ENCODE measurements at regions not wholly inside any gene's neighbourhood (a gene's known extent, or its start where the extent isn't known, plus 50 kb on each side); places are given as distances from the start of the nearest gene placed in this dataset.
A peak's percentile ranks its signal among the peaks of the same experiment; 100 is the strongest.

DNA sequence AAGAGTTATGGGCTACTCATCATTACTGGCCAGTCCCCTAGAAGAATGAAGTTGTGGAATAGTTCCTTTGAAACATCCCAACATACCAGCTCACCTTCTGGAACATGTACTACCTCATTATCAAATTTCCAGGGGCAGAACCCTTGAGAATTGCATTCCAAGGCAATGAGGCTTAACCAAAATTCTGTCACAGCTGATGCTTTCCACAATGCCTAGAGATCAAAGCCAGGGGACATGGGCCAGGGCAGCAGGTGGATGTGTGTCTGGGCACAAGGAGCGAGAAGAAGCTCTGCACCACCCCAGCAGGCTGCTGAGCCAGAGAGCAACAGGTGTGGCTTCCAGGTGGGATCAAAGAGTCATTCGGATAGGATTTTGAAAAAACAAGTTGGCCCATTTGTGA, 362.1 kb downstream of the EFNB2 start:
- no peak for DNase-seq (ENCODE audit: low spot score)

DNA sequence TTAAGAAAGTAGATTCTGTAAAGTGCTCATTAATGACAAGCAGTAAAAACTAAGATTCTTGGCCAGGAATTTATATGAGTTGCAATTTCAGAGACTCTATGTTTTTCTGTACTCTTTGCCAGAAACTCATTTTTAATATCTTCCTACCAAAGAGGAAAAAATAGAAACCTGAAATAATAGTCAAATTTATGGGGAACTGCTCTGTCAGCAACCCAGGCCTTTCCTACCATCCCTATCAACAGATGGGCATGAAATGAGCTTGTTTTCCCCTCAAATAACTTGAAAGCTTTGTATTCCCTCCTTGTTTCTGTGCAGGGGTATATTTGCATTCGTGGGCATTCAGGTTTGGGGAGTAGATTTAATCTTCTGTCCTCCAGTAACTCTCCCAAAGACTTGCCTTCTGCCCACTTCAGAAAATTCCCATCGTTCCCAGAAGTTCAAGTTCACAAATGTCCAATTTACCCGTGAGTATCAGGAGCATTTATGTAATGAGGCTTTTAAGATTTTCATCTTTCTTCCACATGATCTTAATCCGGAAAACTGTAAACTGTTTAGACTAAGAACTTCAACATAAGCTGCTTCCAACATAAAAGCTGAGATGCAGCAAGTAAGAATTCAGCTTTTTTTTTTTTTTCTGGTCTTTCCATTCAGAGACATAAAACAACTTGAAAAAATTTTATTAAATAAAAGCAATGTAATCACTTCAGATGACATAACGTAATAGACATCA, 363.1 kb downstream of the EFNB2 start:
- DNase-seq (ENCODE audit: low spot score): no peak

DNA sequence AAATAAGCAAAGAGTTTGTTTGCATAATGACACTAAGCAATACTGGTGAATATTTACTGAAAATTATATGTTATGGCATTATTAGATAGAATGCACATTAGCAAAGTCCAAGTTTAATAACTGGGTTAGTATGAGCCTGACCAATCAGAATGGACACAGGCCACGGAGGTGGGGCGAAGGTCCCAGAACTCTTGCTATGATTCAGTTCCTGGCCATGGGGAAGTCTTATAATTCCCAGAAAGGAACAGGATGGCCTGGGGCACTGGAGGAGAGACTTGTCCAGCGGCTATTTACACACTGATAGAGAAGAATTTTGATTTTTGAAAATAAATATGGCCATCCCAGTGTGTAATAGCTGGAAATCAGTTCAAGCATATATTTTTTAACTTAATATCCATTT, 372.0 kb downstream of the EFNB2 start:
- DNase-seq (ENCODE audit: low spot score): no peak

DNA sequence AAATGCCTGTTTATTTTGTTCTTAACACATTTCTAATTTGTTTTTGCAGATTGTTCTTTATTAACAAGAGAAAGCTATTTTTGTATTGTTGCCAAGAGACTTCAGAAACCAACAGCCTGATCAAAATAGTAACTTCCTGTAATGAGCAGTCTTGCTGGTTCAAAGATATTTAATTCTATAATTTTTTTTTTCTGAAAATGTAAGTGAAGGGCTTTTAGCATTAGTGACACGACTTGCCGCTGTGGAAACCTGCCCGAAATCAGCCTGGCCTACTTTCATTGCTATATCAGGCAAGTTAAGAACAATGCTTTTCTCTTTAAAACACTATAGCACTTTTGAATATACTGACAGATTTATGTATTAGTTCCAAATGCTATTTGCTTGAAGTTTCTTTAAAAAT, 374.3 kb downstream of the EFNB2 start:
- DNase-seq (ENCODE audit: low spot score): no peak

DNA sequence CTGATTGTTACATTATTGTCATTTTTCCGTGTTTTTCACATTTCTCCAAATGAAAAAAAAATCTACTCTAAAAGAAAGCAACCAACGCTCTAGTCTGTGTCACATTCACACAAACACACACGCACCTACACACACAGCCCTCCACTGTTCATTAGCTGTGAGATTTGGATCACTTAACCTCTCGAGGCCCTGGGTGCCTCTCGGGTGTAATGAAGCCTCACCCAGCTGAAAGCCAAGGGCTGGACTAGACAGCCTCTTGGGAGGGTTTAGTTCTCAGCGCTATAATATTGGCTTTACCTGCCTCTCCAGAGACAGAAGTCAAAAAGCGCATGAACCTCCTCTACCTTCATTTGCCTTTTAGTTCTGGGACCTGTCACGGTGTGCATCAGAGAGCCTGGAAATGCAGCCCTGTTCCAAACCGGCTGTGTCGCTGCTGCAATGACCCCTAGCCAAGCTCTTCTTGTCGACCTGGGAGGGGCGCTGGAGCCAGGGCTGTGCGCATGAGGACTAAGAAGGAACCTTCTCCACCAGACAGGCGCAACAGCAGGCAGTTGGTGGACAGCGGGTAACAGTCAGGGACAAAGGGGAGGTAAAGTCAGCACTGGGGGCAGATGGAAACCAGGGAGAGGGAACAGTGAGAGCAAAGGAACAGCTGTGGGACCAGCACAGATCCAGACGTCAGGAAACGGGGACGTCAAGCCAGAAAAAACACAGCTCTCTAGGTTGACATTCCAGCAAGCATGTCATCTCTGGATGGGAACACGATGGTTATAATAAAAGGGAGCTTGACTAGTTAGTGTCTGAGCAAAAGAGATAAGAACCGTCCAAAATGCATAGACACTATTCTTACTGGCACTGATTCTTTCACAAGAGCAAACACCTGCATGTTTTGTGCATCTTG, 375.9 kb downstream of the EFNB2 start:
- DNase-seq (ENCODE audit: low spot score): no peak

DNA sequence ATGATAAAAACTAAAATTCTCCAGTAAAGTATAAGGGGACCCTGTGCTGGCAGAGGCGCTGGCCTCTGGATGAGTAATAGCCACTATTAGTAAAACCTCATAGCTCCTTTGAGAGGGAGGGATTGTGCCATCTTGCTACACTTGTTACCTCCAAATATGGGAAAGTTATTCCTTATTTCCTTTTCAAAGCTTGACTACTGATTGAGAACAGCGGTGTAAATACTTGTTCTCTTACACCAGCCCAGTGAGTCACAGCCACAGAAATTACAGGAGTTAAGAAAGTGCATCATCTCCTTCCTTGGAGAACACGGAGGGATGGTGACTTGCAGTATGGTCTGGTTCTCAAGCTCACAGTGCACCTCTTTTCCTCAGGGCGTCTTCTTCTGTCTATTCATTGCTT, 379.0 kb downstream of the EFNB2 start:
- peak; percentile 87 for DNase-seq (ENCODE audit: low spot score)

DNA sequence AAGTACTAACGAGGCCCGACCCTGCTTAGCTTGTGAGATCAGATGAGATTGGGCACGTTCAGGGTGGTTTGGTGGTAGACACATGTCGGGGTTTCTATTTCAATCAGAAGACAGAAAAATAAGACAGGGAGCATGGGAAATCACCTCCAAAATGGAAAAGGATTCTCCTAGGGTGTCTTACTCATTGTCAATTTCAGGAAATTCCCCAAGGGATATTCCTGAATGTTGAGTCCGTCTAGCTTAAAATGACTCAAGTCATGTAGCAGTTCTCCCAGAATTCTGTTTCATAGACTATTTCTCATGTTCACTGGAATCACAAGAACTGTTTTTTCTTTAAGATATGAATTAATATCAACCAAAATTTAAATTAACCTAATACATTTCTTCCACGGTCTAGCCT, 380.1 kb downstream of the EFNB2 start:
- DNase-seq (ENCODE audit: low spot score): peak; percentile 20

DNA sequence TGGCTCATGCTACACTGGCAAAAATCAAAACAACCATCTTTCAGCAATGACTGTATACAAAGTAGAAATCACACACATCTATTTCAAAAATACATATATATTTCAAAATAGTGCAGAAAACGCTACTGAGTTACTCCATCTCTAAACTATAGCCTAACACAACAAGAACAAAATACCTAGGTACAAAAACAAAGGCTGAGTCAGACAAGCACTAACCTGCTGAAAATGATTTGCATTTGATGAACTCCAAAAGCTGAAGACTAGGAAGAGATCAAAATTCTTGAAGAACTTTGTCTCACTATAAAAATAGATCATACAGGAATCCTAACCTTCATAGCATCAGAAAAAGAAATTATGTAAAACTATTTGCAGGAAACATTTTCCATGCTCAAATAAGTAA, 381.6 kb downstream of the EFNB2 start:
- DNase-seq (ENCODE audit: low spot score): no peak

DNA sequence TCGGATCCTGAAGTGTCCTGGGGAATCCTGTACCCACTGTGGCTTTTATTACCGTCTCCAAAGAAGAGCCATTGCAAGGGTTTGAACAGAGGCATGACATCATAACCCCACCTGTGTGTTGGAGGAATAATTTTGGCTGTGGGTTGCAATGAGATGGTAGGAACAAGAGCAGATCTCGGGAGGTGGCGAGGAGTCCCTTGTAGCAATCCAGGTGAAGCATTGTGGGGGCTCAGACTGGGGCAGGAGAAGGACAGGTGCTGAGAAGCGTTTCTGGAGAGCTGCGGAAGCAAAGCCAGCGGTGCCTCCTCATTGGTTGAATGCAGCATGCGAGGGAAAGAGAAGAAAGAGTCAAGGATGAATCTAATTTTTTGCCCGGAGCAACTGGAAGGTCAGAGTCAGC, 382.4 kb downstream of the EFNB2 start:
- DNase-seq (ENCODE audit: low spot score): no peak

DNA sequence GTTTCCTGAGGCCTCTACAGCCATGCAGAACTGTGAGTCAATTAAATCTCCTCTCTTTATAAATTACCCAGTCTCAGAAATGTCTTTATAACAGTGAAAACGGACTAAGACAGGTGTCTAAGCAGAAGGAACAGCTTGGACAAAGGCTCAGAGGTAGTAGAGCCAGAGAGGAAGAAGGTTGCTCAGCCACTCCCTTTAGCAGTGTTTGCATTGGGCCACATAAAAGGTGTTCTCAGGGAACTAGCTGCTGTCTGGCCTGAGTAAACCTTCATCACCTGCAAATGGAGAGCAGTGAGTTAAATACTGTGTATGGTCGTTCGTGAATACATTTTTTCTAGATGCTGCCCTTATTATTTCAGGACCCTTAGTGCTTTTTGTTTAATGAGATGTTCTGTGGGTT, 383.4 kb downstream of the EFNB2 start:
- no peak for DNase-seq (ENCODE audit: low spot score)

DNA sequence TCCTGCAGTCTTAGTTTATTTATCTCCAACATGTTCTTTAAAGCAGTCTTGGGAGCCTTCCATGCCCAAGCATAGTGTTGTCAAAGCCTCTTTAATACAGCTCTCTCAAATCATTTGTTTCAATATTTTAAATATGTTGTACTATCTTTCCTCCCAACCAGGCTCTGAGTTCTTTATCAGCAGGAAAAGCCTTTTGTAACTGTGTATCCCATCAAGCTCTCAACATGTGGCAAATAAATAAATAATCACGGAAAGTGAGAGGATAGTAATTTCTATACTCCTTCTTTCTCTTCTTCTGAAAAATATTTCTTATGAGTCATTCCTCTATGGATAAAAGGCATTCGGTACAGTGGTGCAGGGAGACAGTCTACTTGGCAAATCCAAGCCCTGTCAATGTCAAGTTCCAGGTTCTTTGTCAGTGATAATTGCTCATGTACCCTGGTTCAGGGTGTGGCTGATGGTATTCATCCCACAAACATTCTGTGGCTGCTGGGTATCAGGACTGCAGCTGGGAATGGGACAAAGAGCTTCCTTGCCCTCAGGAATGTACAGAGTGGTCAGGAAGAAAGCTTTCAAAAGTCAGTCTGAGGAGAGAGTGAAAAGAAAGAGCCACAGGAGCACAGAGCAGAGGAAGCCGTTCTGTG, 384.3 kb downstream of the EFNB2 start:
- DNase-seq (ENCODE audit: low spot score): peak; percentile 91

DNA sequence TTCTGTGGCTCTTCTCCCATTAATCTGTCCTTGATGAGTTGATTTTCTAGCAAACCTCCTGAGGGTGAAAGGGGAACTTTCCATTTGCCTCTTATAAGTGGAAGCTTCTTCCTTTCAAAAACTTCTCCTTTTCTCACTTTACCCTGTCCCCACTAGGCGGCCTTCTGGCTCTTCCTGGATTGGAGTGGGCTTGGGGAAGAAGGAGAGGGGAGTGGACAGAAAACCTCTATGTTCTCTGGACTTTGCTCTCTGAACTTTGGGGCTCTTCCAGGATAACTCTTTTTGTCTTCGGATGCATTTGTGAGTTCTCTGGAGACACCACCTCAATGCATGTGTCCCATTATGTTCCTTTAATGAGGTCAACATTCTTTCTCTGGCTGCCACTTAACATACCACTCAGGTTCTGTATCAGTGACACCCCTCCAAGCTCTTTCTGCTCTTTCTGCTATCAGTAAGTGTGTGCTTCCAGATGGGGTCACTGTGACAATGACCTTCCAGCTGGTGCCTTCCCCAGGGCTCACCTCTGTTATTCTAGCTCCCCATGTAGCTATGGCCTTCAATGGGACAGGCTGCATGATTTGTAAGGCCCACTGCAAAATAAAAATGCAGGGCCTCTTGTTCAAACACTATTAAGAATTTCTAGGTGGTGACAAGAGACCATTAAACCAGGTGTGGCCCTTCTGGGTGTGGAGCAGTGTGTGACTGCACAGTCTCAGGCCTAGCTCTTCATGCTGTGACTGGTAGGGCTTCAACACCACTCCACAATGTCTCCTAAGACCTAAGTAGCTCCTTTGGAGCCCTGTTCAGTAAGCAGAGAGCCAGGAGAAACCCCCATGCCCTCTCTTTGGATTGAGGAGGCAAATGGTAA, 389.2 kb downstream of the EFNB2 start:
- no peak for DNase-seq (ENCODE audit: low spot score)

DNA sequence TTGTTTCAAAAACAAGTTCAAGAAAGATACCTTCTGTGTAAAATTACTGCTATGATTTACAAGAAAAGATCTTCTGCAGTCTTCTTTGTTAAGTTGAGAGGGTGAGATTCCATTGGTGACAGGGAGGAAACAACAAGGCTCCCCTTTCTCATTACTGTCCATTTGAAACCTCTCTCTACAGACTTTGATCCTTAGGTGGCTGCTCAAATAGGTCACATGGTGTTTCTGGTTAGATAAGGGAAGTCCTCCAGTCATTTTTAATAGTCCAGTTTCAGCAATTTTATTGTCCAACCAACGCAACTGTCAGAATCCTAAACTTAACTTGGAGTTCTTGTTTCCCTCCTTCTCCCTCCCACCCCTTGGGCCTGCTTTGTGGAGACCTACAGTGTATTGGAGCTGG, 390.4 kb downstream of the EFNB2 start:
- no peak for DNase-seq (ENCODE audit: low spot score)

DNA sequence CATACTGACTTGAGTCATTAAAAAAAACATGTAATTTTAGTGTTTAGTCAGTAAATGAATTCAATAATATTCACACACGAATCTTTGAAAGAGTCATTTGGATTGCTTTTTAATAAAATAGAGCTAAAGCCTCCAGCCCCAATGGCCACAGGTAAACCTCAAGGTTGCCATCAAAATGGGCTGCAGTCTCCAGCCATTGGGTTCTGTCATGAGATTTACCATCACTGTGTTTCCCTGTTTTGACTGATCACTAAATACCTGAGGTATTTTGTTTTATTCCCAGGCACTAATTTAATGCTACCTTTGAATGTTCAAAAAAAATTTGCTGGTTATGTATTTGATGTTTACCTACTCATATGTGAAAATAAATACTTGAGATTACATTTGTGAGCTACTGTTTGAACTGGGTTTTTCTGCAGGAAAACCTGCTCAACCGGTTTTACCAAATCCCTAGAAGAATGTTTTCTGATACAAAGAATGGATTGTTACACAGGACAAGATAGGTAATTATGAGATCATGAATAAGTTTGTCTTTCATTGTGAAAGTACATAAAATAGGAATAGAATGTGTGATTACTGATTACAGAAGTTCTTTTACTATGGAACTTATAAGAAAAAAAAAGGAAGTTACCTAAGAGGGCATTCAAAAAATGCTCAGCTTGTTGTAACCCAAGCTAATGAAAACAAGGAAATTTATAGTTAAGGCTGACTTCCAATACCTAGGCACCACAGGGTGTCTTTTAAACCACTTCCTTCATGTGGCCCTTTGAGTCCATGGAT, 391.3 kb downstream of the EFNB2 start:
- DNase-seq (ENCODE audit: low spot score): no peak

DNA sequence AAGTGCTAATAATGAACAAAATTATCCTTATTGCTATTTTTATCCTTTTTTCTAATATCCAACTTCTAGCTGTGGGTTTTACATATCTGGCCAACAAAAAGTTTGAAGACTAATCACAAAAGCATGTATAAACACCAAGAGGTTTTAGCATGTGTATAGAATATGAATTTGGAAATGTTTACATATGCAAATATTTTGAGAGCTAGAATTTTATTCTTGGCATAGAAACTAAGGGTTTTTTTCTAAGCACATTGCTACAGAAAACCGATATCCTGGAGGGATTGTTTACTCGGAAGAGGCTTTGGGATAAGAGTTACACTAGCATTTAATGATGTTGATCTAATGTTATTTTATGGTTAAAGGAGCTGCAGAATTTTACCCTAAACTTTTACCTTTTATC, 392.1 kb downstream of the EFNB2 start:
- peak; percentile 7 for DNase-seq (ENCODE audit: low spot score)

DNA sequence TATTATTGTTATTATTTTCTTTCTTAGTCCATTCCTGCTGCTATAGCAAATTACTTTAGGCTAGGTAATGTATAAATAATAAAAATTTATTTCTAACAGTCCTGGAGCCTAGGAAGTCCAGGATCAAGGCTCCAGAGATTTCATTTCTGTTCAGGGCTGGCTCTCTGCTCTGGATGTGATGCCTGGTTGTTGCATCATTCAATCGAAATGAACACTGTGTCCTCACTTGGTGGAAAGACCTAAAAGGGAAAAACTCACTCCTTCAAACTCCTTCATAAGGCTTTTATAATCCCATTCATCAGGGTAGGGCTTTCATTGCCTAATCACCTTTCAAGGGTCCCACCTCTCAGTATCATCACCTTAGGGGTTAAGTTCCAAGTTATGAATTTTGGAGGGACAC, 395.0 kb downstream of the EFNB2 start:
- DNase-seq (ENCODE audit: low spot score): no peak

DNA sequence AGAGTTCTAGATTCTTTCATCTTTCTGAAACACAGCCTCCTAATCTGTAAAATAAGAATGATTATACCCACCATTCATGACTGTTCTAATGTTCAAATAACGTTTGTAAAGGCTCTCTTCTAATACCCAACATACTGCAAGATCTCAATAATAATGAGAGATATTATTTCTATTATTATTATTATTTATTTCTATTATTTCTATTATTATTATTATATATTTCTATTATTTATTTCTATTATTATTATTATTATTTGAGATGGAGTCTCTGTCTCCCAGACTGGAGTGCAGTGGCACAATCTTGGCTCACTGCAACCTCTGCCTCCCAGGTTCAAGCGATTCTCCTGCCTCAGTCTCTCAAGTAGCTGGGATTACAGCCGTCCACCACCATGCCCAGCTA, 395.5 kb downstream of the EFNB2 start:
- no peak for DNase-seq (ENCODE audit: low spot score)

DNA sequence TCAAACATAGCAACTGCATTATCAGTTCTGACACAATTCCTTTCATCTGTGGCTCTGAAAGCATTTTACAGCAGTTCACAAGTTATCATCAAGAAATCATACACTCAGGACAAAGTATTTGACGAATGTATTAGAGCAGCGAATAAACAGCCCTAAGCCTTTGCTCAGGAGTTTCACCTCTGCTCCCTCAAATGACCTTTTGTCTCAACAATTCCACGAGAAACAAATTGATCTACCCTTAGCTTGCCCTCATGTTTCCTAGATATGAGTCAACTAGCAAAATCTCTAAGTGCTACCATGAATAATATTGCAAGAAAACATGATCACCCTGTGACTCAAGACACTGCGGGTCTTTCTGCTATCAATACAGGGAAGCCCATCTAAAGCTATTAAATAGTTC, 396.1 kb downstream of the EFNB2 start:
- no peak for DNase-seq (ENCODE audit: low spot score)

DNA sequence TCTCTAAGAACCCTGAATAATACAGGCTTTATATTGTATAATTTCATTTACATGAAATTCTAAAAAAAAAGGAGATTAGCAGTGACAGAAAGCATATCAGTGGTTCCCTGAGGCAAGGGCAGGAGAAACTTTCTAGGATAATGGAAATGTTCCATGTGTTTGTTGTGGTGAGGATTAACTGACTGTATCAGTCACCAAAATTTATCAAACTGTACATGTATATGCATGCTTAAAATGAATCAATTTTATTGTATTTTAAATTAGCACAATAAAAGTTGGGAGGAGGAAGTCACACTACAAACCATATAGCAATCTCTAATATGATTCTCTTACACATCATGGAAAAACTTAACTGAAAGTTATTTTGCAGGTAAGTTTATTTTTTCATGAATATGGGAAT, 396.8 kb downstream of the EFNB2 start:
- no peak for DNase-seq (ENCODE audit: low spot score)

DNA sequence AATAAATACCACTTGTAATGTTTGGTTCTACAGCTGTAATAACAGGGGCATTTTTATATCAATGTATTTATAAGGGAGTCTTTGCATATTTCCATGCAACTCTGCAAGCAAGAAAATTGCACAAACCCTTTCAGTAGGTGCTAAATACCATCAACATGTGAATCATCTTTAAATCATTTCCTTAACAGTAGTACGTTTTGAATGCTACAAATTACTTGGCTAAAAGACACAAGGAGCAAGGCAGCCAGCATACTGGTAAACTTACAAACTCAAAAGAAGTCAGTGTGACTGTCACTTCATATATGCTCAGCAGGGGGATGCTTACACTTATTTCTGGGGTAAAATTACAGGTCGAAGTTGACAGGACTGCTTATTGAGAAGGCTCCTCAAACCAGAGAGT, 402.4 kb downstream of the EFNB2 start:
- peak; percentile 44 for DNase-seq (ENCODE audit: low spot score)

DNA sequence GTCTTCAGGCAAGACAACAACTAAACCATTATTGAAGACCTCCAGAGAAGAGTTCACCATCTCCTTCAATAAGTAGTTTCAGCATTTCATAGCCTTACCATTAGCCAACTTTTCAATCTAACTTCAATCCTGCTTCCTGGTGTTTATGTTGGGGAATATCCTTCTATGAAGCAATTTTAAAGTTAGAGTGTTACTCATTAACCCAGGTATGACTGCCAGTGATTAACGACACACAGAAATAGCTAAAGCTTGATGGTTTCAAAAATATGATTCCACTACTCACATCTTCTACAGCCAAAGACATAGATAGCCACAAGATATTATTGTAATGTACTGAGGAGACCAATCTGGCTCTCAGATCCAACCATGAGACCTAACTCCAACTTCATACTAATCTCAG, 403.2 kb downstream of the EFNB2 start:
- DNase-seq (ENCODE audit: low spot score): no peak

All from AG08395 (cell line).